ENCODE measurements at regions not wholly inside any gene's neighbourhood (a gene's known extent, or its start where the extent isn't known, plus 50 kb on each side); places are given as distances from the start of the nearest gene placed in this dataset.

DNA sequence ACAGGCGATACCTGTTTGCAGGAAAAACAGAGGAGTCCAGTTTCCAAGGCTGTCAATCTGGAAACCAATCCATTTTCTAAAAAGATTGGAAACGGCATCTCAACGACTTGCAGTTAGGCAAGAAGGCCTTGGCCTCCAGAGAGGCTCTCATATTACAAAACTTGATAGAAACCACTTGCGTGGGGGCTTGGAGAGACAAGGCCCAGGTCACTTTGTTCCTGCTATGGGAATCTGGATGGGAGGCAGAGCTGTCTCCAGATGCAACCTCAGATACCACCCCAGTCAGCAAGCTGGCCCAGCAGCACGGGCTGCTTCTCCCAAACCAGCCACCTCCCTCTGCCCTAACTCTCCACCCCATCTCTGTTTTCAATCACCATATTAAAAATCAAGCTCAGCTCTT, 298.8 kb downstream of the TNS1 start:
- peaks cover 5% of the 10 kb centered on the region for H3K27me3 Mint-ChIP-seq (ENCODE audit: unreplicated experiment)
- DNase-seq (ENCODE audit: low spot score), result no peak
- TF ChIP-seq, protein P1, sequence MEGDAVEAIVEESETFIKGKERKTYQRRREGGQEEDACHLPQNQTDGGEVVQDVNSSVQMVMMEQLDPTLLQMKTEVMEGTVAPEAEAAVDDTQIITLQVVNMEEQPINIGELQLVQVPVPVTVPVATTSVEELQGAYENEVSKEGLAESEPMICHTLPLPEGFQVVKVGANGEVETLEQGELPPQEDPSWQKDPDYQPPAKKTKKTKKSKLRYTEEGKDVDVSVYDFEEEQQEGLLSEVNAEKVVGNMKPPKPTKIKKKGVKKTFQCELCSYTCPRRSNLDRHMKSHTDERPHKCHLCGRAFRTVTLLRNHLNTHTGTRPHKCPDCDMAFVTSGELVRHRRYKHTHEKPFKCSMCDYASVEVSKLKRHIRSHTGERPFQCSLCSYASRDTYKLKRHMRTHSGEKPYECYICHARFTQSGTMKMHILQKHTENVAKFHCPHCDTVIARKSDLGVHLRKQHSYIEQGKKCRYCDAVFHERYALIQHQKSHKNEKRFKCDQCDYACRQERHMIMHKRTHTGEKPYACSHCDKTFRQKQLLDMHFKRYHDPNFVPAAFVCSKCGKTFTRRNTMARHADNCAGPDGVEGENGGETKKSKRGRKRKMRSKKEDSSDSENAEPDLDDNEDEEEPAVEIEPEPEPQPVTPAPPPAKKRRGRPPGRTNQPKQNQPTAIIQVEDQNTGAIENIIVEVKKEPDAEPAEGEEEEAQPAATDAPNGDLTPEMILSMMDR (IDR thresholded peaks at IDR 0.05; ENCODE audit: unreplicated experiment), result no peak
- no peak overlapping the region for H3K27ac Mint-ChIP-seq (ENCODE audit: unreplicated experiment)
- H3K36me3 Mint-ChIP-seq (ENCODE audit: low read depth, unreplicated experiment), result no peaks in the 10 kb centered on the region
- peaks cover 5% of the 10 kb centered on the region for H3K4me1 Mint-ChIP-seq (ENCODE audit: unreplicated experiment)
- no peaks in the 10 kb centered on the region for H3K9me3 Mint-ChIP-seq (ENCODE audit: unreplicated experiment)
- no peak overlapping the region for H3K4me3 Mint-ChIP-seq (ENCODE audit: unreplicated experiment)

DNA sequence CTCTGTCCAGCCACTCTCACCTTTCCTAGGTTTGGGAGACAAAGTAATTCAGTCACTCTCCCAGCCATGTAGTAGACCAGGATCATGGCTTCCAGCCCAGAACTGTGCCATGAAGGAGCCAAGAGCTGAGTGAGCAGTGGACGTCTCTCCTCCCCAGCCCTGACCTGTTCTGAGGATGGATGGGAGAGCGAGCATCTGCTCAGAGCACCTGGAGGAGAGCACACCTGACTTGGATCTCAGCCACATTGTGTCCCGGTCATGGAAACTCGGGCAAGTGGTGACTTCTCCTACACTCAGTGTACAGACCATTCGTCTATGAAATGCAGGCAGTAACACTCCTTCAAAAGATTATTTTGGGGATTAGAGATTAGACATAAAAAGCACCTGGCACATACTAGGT, 299.7 kb downstream of the TNS1 start:
- Mint-ChIP-seq H3K36me3 (ENCODE audit: low read depth, unreplicated experiment) (no peaks in the 10 kb centered on the region), H3K27ac (ENCODE audit: unreplicated experiment) (no peak overlapping the region), H3K9me3 (ENCODE audit: unreplicated experiment) (no peaks in the 10 kb centered on the region), H3K4me3 (ENCODE audit: unreplicated experiment) (no peak overlapping the region), H3K4me1 (ENCODE audit: unreplicated experiment) (peaks cover 5% of the 10 kb centered on the region), H3K27me3 (ENCODE audit: unreplicated experiment) (peaks cover 5% of the 10 kb centered on the region)
- no peak for DNase-seq (ENCODE audit: low spot score)
- TF ChIP-seq, protein P1 (IDR thresholded peaks at IDR 0.05; ENCODE audit: unreplicated experiment), result no peak

DNA sequence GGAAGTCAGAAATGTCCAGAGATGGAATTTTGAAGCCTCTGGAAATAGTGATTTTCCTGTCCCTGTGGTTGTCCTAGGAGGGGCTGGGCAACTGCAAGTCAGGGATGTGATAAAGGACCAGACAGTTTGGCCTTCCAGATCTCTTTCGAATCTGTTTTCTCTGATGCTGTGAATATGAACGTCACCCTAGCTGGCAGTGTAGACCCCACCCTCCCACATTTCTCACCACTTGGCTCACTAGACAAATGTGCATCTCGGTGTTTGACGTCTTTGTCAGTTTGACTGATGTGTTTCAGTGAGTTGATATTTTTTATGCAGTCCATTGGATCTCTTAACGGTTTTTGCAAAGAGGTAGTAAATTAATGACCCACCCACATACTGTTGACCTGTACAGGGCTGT, 301.2 kb downstream of the TNS1 start:
- Mint-ChIP-seq H3K4me3 (ENCODE audit: unreplicated experiment) (no peak overlapping the region), H3K4me1 (ENCODE audit: unreplicated experiment) (peaks cover under 1% of the 10 kb centered on the region), H3K9me3 (ENCODE audit: unreplicated experiment) (no peaks in the 10 kb centered on the region), H3K27me3 (ENCODE audit: unreplicated experiment) (peaks cover 5% of the 10 kb centered on the region), H3K27ac (ENCODE audit: unreplicated experiment) (no peak overlapping the region), H3K36me3 (ENCODE audit: low read depth, unreplicated experiment) (no peaks in the 10 kb centered on the region)
- DNase-seq (ENCODE audit: low spot score), result no peak
- TF ChIP-seq, protein P1 (IDR thresholded peaks at IDR 0.05; ENCODE audit: unreplicated experiment), result no peak

DNA sequence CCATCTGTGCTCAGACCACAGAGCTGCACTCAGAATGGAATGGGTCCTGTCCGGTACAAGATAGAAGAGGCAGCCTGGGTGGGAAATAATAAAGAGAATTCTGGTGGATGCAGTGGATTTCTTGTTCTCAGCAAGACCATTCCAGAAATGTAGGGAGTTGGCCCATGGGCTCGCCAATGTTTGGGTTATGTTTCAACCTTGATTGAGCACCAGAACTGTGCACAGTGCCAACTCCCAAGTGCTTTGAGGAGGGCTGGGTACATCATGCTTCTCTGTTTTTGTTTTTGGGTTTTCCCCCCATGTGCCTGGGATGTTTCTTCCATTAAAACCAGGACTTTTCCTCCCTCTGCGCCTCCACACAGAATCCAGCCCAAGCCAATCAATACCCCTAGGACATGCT, 304.1 kb downstream of the TNS1 start:
- peaks cover 6% of the 10 kb centered on the region for H3K4me1 Mint-ChIP-seq (ENCODE audit: unreplicated experiment)
- H3K9me3 Mint-ChIP-seq (ENCODE audit: unreplicated experiment), result no peaks in the 10 kb centered on the region
- no peak overlapping the region for H3K4me3 Mint-ChIP-seq (ENCODE audit: unreplicated experiment)
- H3K27ac Mint-ChIP-seq (ENCODE audit: unreplicated experiment), result no peak overlapping the region
- H3K27me3 Mint-ChIP-seq (ENCODE audit: unreplicated experiment), result no peaks in the 10 kb centered on the region
- no peaks in the 10 kb centered on the region for H3K36me3 Mint-ChIP-seq (ENCODE audit: low read depth, unreplicated experiment)
- DNase-seq (ENCODE audit: low spot score), result no peak
- TF ChIP-seq, protein P1 (IDR thresholded peaks at IDR 0.05; ENCODE audit: unreplicated experiment), result no peak

DNA sequence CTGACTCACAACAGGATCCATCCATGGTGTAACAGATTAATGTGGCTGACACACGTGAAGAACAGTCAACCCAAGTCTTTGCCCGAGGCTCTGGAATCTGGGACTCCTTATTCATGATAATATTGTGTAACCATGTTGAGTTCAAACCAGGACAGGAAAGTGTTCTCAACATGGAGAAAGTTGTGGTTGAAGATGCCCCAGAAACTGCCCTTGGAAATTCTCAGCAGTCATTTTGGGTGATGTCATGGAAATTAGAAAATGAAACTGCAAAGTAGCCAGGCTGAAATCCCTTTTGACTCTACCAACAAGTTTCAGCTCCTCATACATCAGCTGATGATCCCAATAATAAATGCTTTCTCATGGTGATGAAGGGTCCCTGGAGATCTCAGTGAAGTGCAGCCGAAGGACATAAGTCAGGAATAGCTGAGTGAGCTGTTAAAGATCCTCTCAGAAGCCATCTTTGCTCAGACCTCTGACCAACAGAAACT, 307.7 kb downstream of the TNS1 start:
- no peak overlapping the region for H3K4me3 Mint-ChIP-seq (ENCODE audit: unreplicated experiment)
- no peak overlapping the region for H3K27ac Mint-ChIP-seq (ENCODE audit: unreplicated experiment)
- DNase-seq (ENCODE audit: low spot score), result no peak
- TF ChIP-seq, protein P1 (IDR thresholded peaks at IDR 0.05; ENCODE audit: unreplicated experiment), result no peak
- no peaks in the 10 kb centered on the region for H3K9me3 Mint-ChIP-seq (ENCODE audit: unreplicated experiment)
- no peaks in the 10 kb centered on the region for H3K27me3 Mint-ChIP-seq (ENCODE audit: unreplicated experiment)
- H3K4me1 Mint-ChIP-seq (ENCODE audit: unreplicated experiment), result peaks cover 8% of the 10 kb centered on the region
- no peaks in the 10 kb centered on the region for H3K36me3 Mint-ChIP-seq (ENCODE audit: low read depth, unreplicated experiment)
